ENCODE measurements at regions not wholly inside any gene's neighbourhood (a gene's known extent, or its start where the extent isn't known, plus 50 kb on each side); places are given as distances from the start of the nearest gene placed in this dataset.

- no peak for DNase-seq
These were observed 90.4 kb downstream of the NUP35 start for GRCh38 chr2:183214680-183215079.

- DNase-seq = no peak
These were observed 91.7 kb downstream of the NUP35 start for GRCh38 chr2:183215917-183216316.

- DNase-seq = no peak
These were observed 95.6 kb downstream of the NUP35 start for GRCh38 chr2:183219888-183220287.

- DNase-seq = no peak
These were observed 98.5 kb downstream of the NUP35 start for GRCh38 chr2:183222751-183223150.

- no peak for DNase-seq
These were observed 100.7 kb downstream of the NUP35 start for GRCh38 chr2:183224948-183225347.

GRCh38 chr2:183227176-183227575 lies 102.9 kb downstream of the NUP35 start:
- DNase-seq = no peak

GRCh38 chr2:183229386-183229785 lies 105.1 kb downstream of the NUP35 start:
- no peak for DNase-seq

- no peak for DNase-seq
These were observed 108.1 kb downstream of the NUP35 start for GRCh38 chr2:183232161-183232865.

GRCh38 chr2:183242937-183243336 lies 118.7 kb downstream of the NUP35 start:
- DNase-seq = no peak

GRCh38 chr2:183243758-183244157 lies 119.5 kb downstream of the NUP35 start:
- no peak for DNase-seq

GRCh38 chr2:183244300-183244844 lies 120.1 kb downstream of the NUP35 start:
- no peak for DNase-seq

- no peak for DNase-seq
These were observed 124.8 kb downstream of the NUP35 start for GRCh38 chr2:183248866-183249567.

- no peak for DNase-seq
These were observed 125.8 kb downstream of the NUP35 start for GRCh38 chr2:183250061-183250460.

- DNase-seq = no peak
These were observed 126.2 kb downstream of the NUP35 start for GRCh38 chr2:183250472-183250871.

- DNase-seq = no peak
These were observed 129.3 kb downstream of the NUP35 start for GRCh38 chr2:183253441-183254130.

GRCh38 chr2:183255411-183255810 lies 131.2 kb downstream of the NUP35 start:
- DNase-seq = no peak

GRCh38 chr2:183259921-183260320 lies 135.7 kb downstream of the NUP35 start:
- DNase-seq = no peak

- no peak for DNase-seq
These were observed 136.3 kb downstream of the NUP35 start for GRCh38 chr2:183260527-183260926.

GRCh38 chr2:183264890-183265535 lies 140.8 kb downstream of the NUP35 start:
- DNase-seq = no peak

GRCh38 chr2:183267148-183267827 lies 143.0 kb downstream of the NUP35 start:
- DNase-seq = no peak

- DNase-seq = no peak
These were observed 145.7 kb downstream of the NUP35 start for GRCh38 chr2:183269956-183270355.

GRCh38 chr2:183283209-183283608 lies 159.0 kb downstream of the NUP35 start:
- no peak for DNase-seq

GRCh38 chr2:183284606-183285005 lies 160.4 kb downstream of the NUP35 start:
- DNase-seq = no peak
